GM19239 (cell line): ENCODE measurements at regions not wholly inside any gene's neighbourhood (a gene's known extent, or its start where the extent isn't known, plus 50 kb on each side); places are given as distances from the start of the nearest gene placed in this dataset.
A peak's percentile ranks its signal among the peaks of the same experiment; 100 is the strongest.

Source experiments
- DNase-seq: peaks from one replicate; pipeline ENCODE4 v3.0.0; 2011; ENCODE audit warnings: low spot score; ENCODE audit not compliant: insufficient read length
- FAIRE-seq: peaks from 2 replicates; lab custom pipeline; 2011; peaks lifted over from hg19 to GRCh38; lab: Jason Lieb, UNC

DNA sequence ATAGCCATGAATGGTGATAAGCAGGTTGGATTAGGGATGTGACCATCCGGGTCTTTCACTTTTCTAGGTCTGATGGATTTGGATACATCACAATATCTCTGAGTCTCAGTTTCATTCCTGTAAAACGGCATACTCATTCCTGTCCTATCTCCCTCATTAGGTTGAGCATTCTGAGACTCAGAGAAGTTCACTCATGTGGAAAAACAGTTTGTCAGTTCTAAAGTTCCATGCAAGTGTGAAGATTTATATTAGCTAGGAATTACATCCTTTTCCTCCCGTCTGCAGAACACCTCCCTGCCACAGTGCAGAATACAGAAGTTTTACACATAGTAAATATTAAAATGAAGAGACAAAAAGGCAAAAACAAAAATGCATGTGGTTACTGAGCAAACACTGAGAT lies 94.2 kb upstream of the SLC25A13 start:
- FAIRE-seq (no peak), DNase-seq (no peak)

DNA sequence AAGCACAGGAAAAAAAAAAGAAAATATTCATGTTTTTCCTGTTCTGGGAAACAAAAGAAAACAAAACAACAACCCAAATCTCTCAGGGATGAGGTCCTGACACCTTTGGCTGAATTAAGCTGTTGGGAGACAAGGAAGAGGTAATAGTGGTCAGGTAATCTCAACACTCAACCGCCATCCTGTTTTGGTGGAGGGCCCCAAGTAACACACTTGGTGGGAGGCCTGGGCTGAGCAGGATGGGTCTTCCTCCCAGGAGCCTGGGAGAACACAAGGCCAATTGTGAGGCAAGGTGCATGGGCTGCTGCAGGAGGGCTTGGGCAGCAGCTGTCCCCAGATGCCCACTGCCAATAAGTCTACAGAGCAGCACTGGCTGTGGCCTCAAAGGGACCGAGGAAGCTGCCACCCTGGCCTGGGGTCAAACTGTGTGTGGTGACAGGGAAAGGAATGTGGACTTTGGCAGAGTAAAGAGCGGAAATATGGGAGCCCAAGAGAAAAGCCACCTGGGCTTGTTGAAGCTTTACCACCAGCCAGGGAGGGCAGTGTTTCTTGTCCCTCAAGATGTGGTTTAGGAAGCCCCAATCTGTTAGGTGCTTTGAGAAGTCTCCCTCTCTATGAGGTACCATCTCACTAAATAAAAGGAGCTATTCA lies 93.5 kb upstream of the SLC25A13 start:
- DNase-seq (no peak), FAIRE-seq (no peak)

DNA sequence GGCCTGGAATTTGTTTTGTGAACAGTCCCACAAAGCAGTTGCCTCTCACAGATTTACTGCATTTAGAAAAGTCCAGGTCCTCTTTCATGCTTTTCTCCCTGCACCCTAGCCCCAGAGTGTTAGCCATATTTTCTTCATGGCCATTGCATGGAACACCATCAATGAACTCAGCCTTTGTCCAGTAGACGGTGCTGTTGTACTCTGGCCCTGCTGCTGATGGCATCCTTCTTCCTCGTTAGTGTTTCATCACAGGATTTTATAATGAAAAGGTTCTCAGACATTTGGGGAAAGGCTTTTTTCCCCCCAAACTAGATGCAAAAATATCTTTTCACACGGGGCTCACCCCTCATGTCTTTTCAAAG lies 93.0 kb upstream of the SLC25A13 start:
- DNase-seq (peak; percentile 12), FAIRE-seq (peak; percentile 65)

DNA sequence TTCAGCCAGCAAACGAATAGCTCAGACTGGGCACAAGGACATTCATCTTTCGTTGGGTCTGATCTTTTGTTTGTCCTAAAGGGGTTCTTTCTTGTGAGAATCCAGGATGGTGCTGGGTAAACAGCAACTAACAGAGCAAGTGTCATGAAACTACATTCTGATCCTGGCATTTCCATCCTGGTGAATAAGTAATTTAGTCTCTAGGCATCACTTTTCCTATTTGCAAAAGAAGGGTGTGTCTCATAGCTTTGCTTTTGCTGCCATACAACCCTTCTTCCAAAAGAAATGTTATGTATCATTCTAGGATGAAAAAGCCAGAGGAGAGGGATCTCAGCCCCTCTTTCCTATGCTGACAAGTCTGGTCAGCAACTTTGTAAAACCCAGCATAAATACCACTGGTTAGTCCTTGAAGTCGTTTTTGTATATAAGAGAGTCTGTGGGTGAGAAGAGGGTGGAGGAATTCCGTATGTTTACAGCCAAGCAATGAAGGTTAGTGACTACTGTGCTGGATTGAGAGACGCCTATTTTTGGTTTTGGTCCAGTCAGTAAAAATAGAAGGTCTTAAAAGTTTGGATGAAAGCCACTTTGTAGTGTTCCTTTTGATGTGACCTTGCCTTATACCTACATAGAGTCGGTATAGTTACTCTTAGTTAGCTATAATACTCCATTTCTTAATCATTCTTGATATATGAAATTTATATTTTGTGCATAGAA lies 88.4 kb upstream of the SLC25A13 start:
- no peak for DNase-seq
- no peak for FAIRE-seq

DNA sequence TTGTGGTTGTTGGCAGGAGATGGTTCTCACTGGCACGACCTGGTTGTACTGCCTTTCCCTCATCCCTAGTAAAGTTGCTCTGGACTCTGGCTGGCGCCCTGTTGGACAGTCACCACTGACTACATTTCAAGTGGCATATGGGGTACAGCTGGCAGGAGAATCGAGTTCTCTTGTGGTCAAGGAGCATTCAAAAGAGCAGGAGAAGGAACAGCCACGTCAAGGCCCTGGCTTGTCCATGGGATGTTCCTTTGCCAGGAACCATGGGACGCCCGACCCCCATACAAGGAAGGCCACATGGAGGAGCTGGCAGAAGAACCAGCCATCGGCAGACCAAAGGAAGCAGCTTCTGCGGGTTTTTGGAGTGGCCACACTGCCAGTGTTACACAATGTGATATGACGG lies 87.0 kb upstream of the SLC25A13 start:
- FAIRE-seq = no peak
- DNase-seq = no peak

DNA sequence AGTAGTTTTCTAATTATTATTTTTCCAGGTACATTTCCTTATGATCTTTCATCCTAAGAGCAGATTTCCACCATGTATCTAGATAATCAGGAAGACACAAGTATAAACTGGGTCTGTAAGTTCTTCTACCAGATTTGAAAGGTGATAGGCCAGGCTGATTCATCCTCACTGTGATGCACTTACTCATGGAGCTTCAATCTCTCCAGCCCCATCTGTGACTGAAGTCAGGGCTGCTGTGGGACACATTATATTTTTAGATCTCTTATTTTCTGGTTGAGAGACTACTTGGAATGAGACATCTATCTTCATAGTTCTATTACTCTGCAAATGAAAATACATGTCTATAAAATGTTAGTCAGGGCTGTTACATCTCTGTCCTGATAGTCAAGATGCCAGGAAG lies 85.5 kb upstream of the SLC25A13 start:
- FAIRE-seq (no peak), DNase-seq (no peak)

DNA sequence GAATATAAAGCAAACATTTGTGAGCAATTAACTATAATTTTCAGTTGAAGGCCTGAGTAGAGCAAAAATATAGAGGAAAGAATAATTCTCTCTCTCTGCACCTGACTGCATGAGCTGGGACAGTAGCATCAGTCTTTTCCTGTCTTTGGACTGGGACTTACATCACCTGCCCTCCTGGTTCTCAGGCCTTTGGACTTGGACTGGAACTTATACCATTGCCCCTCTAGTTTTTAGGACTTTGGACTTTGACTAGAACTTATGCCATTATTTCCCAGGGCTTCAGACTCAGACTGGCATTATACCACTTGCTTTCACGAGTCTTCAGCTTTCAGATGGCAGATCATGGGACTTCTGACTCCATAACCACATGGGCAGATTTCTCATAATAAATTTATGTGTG lies 81.0 kb upstream of the SLC25A13 start:
- DNase-seq = no peak
- no peak for FAIRE-seq

DNA sequence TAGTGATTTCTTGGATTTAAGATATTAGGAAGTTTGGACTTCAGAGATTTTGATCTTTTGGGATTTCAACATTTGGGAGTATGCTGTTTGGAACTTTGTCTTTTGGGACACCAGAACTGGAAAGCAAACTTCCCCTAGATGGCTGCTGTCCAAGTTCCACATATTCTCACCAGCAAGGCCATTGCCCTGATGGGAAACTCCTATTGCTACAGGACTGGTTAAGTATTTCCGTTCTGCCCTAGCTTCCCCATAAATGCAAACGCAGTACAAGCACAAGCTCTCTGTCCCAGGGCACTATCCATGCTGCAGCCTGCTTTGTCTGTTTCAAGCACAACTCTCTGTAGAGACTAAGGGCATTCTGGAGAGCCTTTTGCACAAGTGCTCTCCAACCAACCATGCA lies 79.3 kb upstream of the SLC25A13 start:
- DNase-seq = no peak
- FAIRE-seq = no peak

DNA sequence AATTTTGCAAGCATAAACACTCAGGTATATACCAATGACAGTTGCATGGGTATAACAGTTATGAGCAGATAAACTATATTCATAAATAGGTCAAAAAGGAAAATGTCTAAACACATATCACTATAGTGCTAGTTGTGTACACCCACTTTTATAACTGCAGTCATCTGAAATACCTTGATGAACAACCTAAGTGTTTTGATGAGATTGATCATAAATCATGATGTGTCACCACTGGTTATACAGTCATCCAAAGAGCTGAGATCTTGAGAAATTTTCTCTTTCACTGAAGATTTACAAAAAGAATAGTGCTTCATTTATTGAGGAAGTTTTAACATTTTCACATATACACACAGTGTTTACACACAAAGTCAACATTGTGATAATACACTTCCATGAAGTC lies 78.6 kb upstream of the SLC25A13 start:
- no peak for FAIRE-seq
- DNase-seq = no peak

DNA sequence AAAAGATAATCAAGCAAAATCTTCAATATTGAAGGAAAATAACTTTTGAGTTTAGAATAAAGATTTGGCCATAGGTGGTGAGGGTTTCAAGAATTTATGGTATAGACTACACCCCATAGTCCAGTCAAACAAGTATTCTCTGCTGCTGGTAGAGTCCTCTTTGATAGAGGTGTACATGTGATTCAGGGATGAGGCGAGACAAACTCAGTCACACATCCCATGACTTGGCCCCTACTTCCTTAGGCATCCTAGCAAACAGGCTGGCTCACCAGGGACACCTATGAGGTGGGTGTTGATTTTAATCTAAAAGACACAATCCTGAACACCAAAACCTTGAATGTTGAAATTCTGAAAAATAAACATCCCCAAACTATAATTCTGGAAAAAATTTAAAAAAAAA lies 78.1 kb upstream of the SLC25A13 start:
- DNase-seq = no peak
- no peak for FAIRE-seq

DNA sequence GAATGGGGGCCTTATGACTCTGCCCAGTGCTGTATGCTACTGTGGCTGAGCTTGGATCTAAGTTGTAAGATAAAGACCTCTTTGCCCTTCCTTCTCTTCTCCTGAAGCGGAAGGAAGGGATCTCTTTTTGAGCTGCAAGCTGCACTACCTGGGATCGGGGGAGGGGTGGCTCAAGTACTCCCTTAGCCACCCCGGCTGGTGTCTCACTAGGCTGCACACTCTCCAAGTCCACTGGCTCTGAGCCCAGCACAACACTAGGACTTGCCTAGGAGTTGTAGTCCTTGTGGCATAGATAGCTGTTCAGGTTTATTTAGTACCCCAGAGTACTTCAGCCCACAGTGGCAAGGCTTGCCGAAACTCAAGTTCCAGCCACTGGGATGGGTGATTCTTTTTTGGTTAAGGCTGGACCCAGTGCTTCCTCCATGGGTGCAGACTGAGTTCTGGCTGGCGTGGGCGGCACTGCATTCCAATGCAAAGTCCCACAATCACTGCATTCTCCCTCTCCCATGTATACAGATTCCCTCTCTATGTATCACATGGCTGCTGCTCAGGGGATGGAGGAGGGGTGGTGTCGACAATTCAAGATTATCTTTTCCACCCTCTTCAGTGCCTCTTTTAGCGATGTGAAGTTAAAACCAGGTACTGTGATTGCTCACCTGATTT lies 76.2 kb upstream of the SLC25A13 start:
- FAIRE-seq = no peak
- DNase-seq = no peak

DNA sequence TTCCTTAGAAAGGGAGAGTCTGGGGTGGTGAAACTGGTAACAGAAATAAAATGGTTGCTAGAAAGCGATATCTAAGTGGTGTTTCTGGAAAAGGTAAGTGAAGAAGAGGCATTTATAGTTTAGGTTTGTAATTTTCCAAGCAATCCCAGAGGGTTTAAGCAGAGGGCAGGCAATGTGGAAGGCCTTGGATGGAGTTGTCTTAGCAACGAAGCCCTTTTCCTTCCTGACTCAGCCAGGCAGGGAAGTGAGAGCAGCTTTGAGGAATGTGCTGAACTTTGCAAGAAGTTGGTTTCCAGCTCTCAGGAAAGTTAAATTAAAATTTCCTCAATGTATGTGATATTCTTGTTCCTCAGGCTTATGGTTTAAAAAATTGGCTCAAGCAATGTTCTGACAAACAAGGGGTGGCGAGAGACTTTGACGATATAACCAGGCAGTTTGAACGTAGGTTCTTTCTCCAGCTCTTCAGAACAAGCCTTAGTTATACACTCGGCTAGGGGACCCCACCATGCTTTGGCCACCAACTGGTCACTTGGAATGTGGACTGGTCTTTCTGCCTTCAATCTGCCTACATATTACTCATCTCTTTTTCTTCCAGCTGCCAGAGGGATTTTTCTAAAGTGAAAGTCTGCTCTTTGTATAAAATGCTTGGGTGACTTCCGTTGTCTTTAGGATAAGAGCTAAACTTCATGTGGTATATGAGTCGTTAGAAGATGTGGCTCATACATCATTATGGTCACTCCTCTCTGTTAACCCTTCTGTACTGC lies 66.9 kb upstream of the SLC25A13 start:
- no peak for FAIRE-seq

DNA sequence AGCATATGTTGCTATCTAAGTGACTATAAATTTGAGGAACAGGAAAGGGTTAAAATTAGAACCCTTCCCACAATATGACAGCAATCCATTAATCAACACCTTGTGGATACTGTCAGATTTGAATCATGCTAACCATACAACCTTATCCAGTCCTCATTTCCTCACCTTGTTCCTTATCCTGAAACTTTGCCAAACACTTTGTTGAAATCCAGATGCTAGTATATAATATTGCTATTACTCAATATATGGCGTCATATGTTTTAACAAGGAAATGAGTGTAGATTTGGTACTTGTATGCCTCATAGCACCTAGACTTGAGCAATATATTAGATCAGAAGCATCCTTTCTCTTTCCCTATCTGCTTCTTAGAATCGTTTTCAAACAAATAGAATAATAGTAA lies 66.3 kb upstream of the SLC25A13 start:
- DNase-seq (no peak), FAIRE-seq (no peak)

More for the DNA sequence above, 66.9 kb upstream of the SLC25A13 start:
- no peak for DNase-seq

DNA sequence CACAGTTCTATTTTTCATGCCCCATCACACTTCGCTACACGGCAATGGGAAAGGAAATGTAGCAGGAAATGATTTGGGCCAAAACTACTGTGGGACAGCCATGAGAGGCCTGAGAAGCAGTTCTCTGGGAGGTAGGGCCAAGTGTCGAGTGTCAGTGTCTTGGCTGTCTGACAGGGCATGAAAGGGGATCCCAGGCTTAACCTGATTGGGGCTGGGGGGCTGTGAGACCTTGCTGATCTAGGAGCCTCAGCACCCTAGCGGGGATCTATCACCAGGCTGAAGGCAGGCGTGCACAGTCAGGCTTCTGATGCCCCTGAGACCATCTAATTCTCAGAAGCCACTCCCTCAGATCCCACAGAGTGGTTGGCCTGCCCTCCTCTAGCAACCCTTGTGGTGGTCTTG lies 58.2 kb upstream of the SLC25A13 start:
- FAIRE-seq = no peak
- DNase-seq = no peak

DNA sequence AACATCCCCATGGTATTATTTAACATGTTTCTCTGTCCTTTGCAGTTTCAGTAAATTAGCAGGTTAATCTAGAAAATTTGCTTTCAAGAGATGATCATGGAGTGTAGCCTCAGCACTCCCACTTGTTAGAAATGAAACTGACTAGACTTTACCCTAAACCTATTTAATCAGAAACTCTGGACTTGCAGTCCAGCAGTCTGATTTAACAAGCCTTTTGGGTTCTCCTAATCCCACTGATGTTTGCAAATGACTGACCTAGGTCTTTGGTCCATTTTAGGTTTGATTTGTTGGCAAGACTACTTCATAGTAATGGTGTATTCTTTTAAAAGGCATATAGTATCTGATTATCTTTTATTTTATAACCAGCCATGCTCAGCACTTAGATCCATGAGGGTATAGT lies 55.5 kb upstream of the SLC25A13 start:
- FAIRE-seq = no peak
- DNase-seq = no peak
